ENCODE measurements at regions not wholly inside any gene's neighbourhood (a gene's known extent, or its start where the extent isn't known, plus 50 kb on each side); places are given as distances from the start of the nearest gene placed in this dataset.

GRCh38 chr11:25180187-25180586 is 683.3 kb downstream of the LUZP2 start:
- TF ChIP-seq POLR2A (IDR thresholded peaks at IDR 0.05), result no peak
- TF ChIP-seq CTCF (IDR thresholded peaks at IDR 0.05), result no peak
